K562 (cell line): ENCODE measurements at regions not wholly inside any gene's neighbourhood (a gene's known extent, or its start where the extent isn't known, plus 50 kb on each side); places are given as distances from the start of the nearest gene placed in this dataset.

Source experiments
- ATAC-seq: fragments of 200-7000 bp; cut with Tn5 transposase; 3 replicates; pipeline ENCODE4 v1.9.1; 2020; ENCODE audit warnings: moderate library complexity
- BruUV-seq: library from RNA; stranded (reverse); fragments of 400-500 nt; replicated peaks from 2 replicates; lab custom pipeline; 2021; lab: Mats Ljungman, UMichigan
- CTCF ChIA-PET: fragments of 300-600 bp; formaldehyde crosslinking; extraction: SDS; loops from one replicate; lab custom pipeline; 2021; ENCODE audit warnings: low intra/inter-chr PET ratio; lab: Yijun Ruan, JAX
- POLR2A ChIA-PET: fragments of 300-600, 350-650 bp; sonication (Branson Sonifier 250); formaldehyde crosslinking; extraction: SDS; loops from one replicate; lab custom pipeline; 2021; ENCODE audit warnings: antibody characterized with exemption, inconsistent platforms; lab: Yijun Ruan, JAX
- DNase-seq, 4 experiments: peaks; one replicate each; pipeline versions ENCODE4 v3.0.0 to v3.0.0-alpha.2; 2011 to 2018; ENCODE audit warnings: low spot score in 3 of 4, mixed read lengths in 3 of 4; ENCODE audit errors: extremely low read depth in 1 of 4
- FAIRE-seq: peaks from 2 replicates; lab custom pipeline; 2011; peaks lifted over from hg19 to GRCh38; lab: Jason Lieb, UNC
- H2AFZ ChIP-seq: 2 replicates; pipeline ENCODE4 v1.6.0; 2011; ENCODE audit warnings: low read depth, low read length, control low read depth, inconsistent platforms
- H3K27ac ChIP-seq: fragments of 200-600 bp; 3 replicates; pipeline ENCODE4 v1.8.0; 2011; ENCODE audit warnings: low read depth, mild to moderate bottlenecking, control low read depth, inconsistent platforms, low read length, moderate library complexity, mixed read lengths; ENCODE audit errors: extremely low read depth
- H3K27me3 ChIP-seq, 2 experiments: fragments of 300-600 bp in 1 of 2; 2 replicates in 1 of 2; 3 replicates in 1 of 2; pipeline versions ENCODE4 v1.6.0 to v1.8.0; 2011; ENCODE audit warnings: inconsistent platforms in 2 of 2, low read length in 2 of 2, mild to moderate bottlenecking in 1 of 2, mixed read lengths in 1 of 2, moderate library complexity in 1 of 2; ENCODE audit not compliant: control insufficient read depth in 2 of 2, insufficient read depth in 2 of 2
- H3K36me3 ChIP-seq: fragments of 300-600 bp; 3 replicates; pipeline ENCODE4 v1.8.0; 2011; ENCODE audit warnings: mild to moderate bottlenecking, low read length, inconsistent platforms; ENCODE audit not compliant: control insufficient read depth, insufficient read depth
- H3K4me1 ChIP-seq, 2 experiments: fragments of 200-600 bp in 1 of 2; replicated peaks in 1 of 2; 2 replicates in 1 of 2; 3 replicates in 1 of 2; pipeline versions ENCODE4 v1.5.1 to v1.8.0; 2011; ENCODE audit warnings: inconsistent platforms in 2 of 2, low read length in 2 of 2, mild to moderate bottlenecking in 1 of 2, mixed read lengths in 1 of 2, moderate library complexity in 1 of 2; ENCODE audit not compliant: control insufficient read depth in 2 of 2, insufficient read depth in 2 of 2
- H3K4me2 ChIP-seq: 2 replicates; pipeline ENCODE4 v1.6.1; 2011; ENCODE audit warnings: low read length, control low read depth, inconsistent platforms, mixed read lengths; ENCODE audit not compliant: insufficient read depth
- H3K4me3 ChIP-seq: fragments of 200-600 bp; sonication (generic), shearing (Covaris generic); 2 replicates; pipeline ENCODE4 v1.5.1; 2016; ENCODE audit warnings: control low read depth, inconsistent platforms
- H3K79me2 ChIP-seq: fragments of 200-600 bp; 3 replicates; pipeline ENCODE4 v1.8.0; 2011; ENCODE audit warnings: low read length, inconsistent platforms; ENCODE audit not compliant: control insufficient read depth, insufficient read depth
- H3K9ac ChIP-seq, 2 experiments: 2 replicates each; pipeline versions ENCODE4 v1.6.0 to v1.6.1; 2011; ENCODE audit warnings: low read depth in 2 of 2, low read length in 2 of 2, control low read depth in 1 of 2, inconsistent platforms in 1 of 2, mild to moderate bottlenecking in 1 of 2, mixed read lengths in 1 of 2; ENCODE audit not compliant: insufficient read depth in 1 of 2
- H3K9me1 ChIP-seq: one replicate; pipeline ENCODE4 v1.6.0; 2011; ENCODE audit warnings: inconsistent platforms, mild to moderate bottlenecking, low read length, moderate library complexity; ENCODE audit not compliant: control insufficient read depth, insufficient read depth
- H3K9me3 ChIP-seq: replicated peaks from 2 replicates; pipeline ENCODE4 v1.5.1; 2011; ENCODE audit warnings: low read depth, low read length, inconsistent platforms; ENCODE audit not compliant: control insufficient read depth, insufficient read depth
- H4K20me1 ChIP-seq: replicated peaks from 2 replicates; pipeline ENCODE4 v1.6.1; 2011; ENCODE audit warnings: low read length, inconsistent platforms, mixed read lengths; ENCODE audit not compliant: control insufficient read depth, insufficient read depth
- CBX2 ChIP-seq: fragments of 200-600 bp; sonication (generic); IDR thresholded peaks from one replicate; pipeline ENCODE4 v1.6.1; 2012; ENCODE audit warnings: mild to moderate bottlenecking, low read length, inconsistent platforms; ENCODE audit not compliant: insufficient read depth, poor library complexity, severe bottlenecking
- CBX8 ChIP-seq: fragments of 200-600 bp; sonication (generic); IDR thresholded peaks from 2 replicates; pipeline ENCODE4 v1.6.1; 2012; ENCODE audit warnings: borderline replicate concordance, mixed run types, low read depth, mild to moderate bottlenecking, moderate library complexity, mixed read lengths, low read length, control low read depth, inconsistent platforms; ENCODE audit not compliant: poor library complexity, severe bottlenecking; ENCODE audit errors: extremely low read depth
- CHCHD3 ChIP-seq: fragments of 250-450 bp; sonication (Bioruptor Pico); IDR thresholded peaks from 2 replicates; pipeline ENCODE4 v2.1.2; 2022; ENCODE audit warnings: mild to moderate bottlenecking
- EWSR1 ChIP-seq: fragments of 450-650 bp; IDR thresholded peaks from 2 replicates; pipeline ENCODE4 v1.6.1; 2018; ENCODE audit warnings: borderline replicate concordance, mild to moderate bottlenecking, low read depth, moderate library complexity; ENCODE audit not compliant: partially characterized antibody
- HDAC1 ChIP-seq, 2 experiments: fragments of 450-650 bp; IDR thresholded peaks; 2 replicates each; pipeline ENCODE4 v1.6.1; 2016 to 2017; ENCODE audit warnings: inconsistent platforms in 1 of 2, mild to moderate bottlenecking in 1 of 2, moderate library complexity in 1 of 2
- MCM5 ChIP-seq: fragments of 450-650 bp; IDR thresholded peaks from 2 replicates; pipeline ENCODE4 v1.6.1; 2016; ENCODE audit warnings: low read depth
- SMARCC2 ChIP-seq: fragments of 450-650 bp; IDR thresholded peaks from 2 replicates; pipeline ENCODE4 v1.6.1; 2017; ENCODE audit warnings: antibody characterized with exemption, moderate library complexity, mild to moderate bottlenecking, low read depth
- TCF7L2 ChIP-seq: fragments of 150-350 bp; IDR thresholded peaks from 2 replicates; pipeline ENCODE4 v1.6.1; 2016; ENCODE audit warnings: low read depth, mild to moderate bottlenecking, low read length, moderate library complexity
- TEAD4 ChIP-seq, 2 experiments: sonication (generic) in 1 of 2; formaldehyde crosslinking in 1 of 2; IDR thresholded peaks; 2 replicates each; pipeline versions ENCODE4 v1.6.1 to v1.8.0; 2012 to 2022; ENCODE audit warnings: borderline replicate concordance in 1 of 2, inconsistent platforms in 1 of 2, low read length in 1 of 2, mild to moderate bottlenecking in 1 of 2, missing genetic modification reagents in 1 of 2
- THRAP3 ChIP-seq: fragments of 450-650 bp; IDR thresholded peaks from 2 replicates; pipeline ENCODE4 v1.6.1; 2016; ENCODE audit warnings: mild to moderate bottlenecking, inconsistent platforms, borderline replicate concordance
- ZBED1 ChIP-seq: IDR thresholded peaks from 2 replicates; pipeline ENCODE4 v1.6.1; 2014
- ZBTB1 ChIP-seq: sonication (generic); formaldehyde crosslinking; IDR thresholded peaks from 2 replicates; pipeline ENCODE4 v1.8.1; 2023; ENCODE audit warnings: missing genetic modification reagents, low read depth, mild to moderate bottlenecking, borderline replicate concordance
- ZFP30 ChIP-seq: fragments of 250-450 bp; sonication (Bioruptor Pico); IDR thresholded peaks from 2 replicates; pipeline ENCODE4 v1.8.0; 2022; ENCODE audit warnings: moderate library complexity, mild to moderate bottlenecking, inconsistent platforms, borderline replicate concordance
- ZNF696 ChIP-seq: fragments of 250-450 bp; sonication (Bioruptor Pico); conservative IDR thresholded peaks from 2 replicates; pipeline ENCODE4 v1.4.0; 2020; ENCODE audit warnings: mild to moderate bottlenecking, moderate library complexity
- WGBS: fragments of 100-300 bp; shearing (Covaris generic); methylation state at CpG from one replicate; pipeline ENCODE4 v1.1.6; 2016; ENCODE audit warnings: low coverage, mixed read lengths; ENCODE audit not compliant: insufficient coverage; ENCODE audit errors: missing lambda C conversion rate; 5-methylcytosine and 5-hydroxymethylcytosine counted together
- in situ Hi-C: fragments of 300-500 bp; cut with MboI; formaldehyde crosslinking; loops from 4 replicates; pipeline ENCODE4 v1.15.0; 2018; ENCODE audit warnings: inconsistent platforms, mixed read lengths
- intact Hi-C: fragments of 100-400 bp; cut with micrococcal nuclease; formaldehyde crosslinking; loops from 2 replicates; pipeline ENCODE4 v1.14.2; 2022
- TF ChIP-seq, protein P1 (sequence below): fragments of 250-450 bp; sonication (Bioruptor Pico); IDR thresholded peaks from 2 replicates; pipeline ENCODE4 v1.4.0; 2020; ENCODE audit warnings: mild to moderate bottlenecking
- TF ChIP-seq, protein P2 (sequence below): sonication (generic); formaldehyde crosslinking; IDR thresholded peaks from 2 replicates; pipeline ENCODE4 v1.8.1; 2023; ENCODE audit warnings: mild to moderate bottlenecking, missing genetic modification reagents
- TF ChIP-seq, protein P3 (sequence below): fragments of 450-650 bp; formaldehyde crosslinking; IDR thresholded peaks from 2 replicates; pipeline ENCODE4 v1.4.0; 2022; ENCODE audit warnings: missing genetic modification characterization

- Histone ChIP-seq H3K4me3 (no peak overlapping the region), H3K4me2 (no peak overlapping the region), H3K36me3 (no peaks in the 10 kb centered on the region), H3K9me1 (no peaks in the 10 kb centered on the region), H3K9ac (no peak overlapping the region), H3K9me3 (peaks cover 10% of the 10 kb centered on the region), H3K4me1 (no peaks in the 10 kb centered on the region), H3K27me3 (no peaks in the 10 kb centered on the region), H3K27ac (no peak overlapping the region), H3K79me2 (no peaks in the 10 kb centered on the region), H4K20me1 (no peaks in the 10 kb centered on the region), H2AFZ (no peak overlapping the region)
- intact Hi-C loops (no loop called here), in situ Hi-C loops (no loop called here)
- BruUV-seq = no TSS peak
- ChIA-PET POLR2A (no interaction called here), CTCF (no interaction called here)
- 32% methylated on average over 2 of the region's 2 CpGs for WGBS
- no peak for DNase-seq
- ATAC-seq = no peak
- no peak for FAIRE-seq
- TF ChIP-seq, protein P1, sequence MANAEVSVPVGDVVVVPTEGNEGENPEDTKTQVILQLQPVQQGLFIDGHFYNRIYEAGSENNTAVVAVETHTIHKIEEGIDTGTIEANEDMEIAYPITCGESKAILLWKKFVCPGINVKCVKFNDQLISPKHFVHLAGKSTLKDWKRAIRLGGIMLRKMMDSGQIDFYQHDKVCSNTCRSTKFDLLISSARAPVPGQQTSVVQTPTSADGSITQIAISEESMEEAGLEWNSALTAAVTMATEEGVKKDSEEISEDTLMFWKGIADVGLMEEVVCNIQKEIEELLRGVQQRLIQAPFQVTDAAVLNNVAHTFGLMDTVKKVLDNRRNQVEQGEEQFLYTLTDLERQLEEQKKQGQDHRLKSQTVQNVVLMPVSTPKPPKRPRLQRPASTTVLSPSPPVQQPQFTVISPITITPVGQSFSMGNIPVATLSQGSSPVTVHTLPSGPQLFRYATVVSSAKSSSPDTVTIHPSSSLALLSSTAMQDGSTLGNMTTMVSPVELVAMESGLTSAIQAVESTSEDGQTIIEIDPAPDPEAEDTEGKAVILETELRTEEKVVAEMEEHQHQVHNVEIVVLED (CRISPR knock-in tag) = no peak
- TF ChIP-seq, protein P2, sequence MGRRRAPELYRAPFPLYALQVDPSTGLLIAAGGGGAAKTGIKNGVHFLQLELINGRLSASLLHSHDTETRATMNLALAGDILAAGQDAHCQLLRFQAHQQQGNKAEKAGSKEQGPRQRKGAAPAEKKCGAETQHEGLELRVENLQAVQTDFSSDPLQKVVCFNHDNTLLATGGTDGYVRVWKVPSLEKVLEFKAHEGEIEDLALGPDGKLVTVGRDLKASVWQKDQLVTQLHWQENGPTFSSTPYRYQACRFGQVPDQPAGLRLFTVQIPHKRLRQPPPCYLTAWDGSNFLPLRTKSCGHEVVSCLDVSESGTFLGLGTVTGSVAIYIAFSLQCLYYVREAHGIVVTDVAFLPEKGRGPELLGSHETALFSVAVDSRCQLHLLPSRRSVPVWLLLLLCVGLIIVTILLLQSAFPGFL (CRISPR knock-in tag) = no peak
- TF ChIP-seq ZFP30 (CRISPR knock-in tag) (no peak), ZNF696 (no peak), CBX8 (no peak), SMARCC2 (no peak), EWSR1 (no peak), CBX2 (no peak), TEAD4 (IDR thresholded peaks at IDR 0.05; ENCODE audit: low read length) (no peak), TEAD4 (CRISPR knock-in tag; IDR thresholded peaks at IDR 0.05; ENCODE audit: borderline replicate concordance) (no peak), TCF7L2 (no peak), MCM5 (no peak), HDAC1 (IDR thresholded peaks at IDR 0.05) (no peak), CHCHD3 (CRISPR knock-in tag) (no peak), ZBTB1 (CRISPR knock-in tag) (no peak), ZBED1 (no peak), THRAP3 (no peak)
- TF ChIP-seq, protein P3, sequence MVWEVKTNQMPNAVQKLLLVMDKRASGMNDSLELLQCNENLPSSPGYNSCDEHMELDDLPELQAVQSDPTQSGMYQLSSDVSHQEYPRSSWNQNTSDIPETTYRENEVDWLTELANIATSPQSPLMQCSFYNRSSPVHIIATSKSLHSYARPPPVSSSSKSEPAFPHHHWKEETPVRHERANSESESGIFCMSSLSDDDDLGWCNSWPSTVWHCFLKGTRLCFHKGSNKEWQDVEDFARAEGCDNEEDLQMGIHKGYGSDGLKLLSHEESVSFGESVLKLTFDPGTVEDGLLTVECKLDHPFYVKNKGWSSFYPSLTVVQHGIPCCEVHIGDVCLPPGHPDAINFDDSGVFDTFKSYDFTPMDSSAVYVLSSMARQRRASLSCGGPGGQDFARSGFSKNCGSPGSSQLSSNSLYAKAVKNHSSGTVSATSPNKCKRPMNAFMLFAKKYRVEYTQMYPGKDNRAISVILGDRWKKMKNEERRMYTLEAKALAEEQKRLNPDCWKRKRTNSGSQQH (CRISPR knock-in tag) = no peak
These were observed 136.1 kb upstream of the MME start for GRCh38 chr3:154943981-154944380.
